A549 (cell line): ENCODE measurements at regions not wholly inside any gene's neighbourhood (a gene's known extent, or its start where the extent isn't known, plus 50 kb on each side); places are given as distances from the start of the nearest gene placed in this dataset.

Experiments used
- ATAC-seq, 2 experiments: fragments of 200-7000 bp in 1 of 2; fragments of >200 bp in 1 of 2; cut with Nextera tagmentation in 1 of 2; cut with Tn5 transposase in 1 of 2; 3 replicates each; pipeline versions ENCODE4 v1.8.0 to v1.9.1; 2018 to 2020; ENCODE audit warnings: mild to moderate bottlenecking in 1 of 2, moderate library complexity in 1 of 2
- CTCF ChIA-PET: fragments of 300-600 bp; sonication (Branson Sonifier 250); formaldehyde crosslinking; extraction: SDS; loops from one replicate; lab custom pipeline; 2021; ENCODE audit warnings: antibody characterized with exemption, inconsistent platforms; lab: Yijun Ruan, JAX
- POLR2A ChIA-PET: fragments of 350-600 bp; formaldehyde crosslinking; extraction: SDS; loops from one replicate; lab custom pipeline; 2021; ENCODE audit warnings: antibody characterized with exemption, inconsistent platforms; lab: Yijun Ruan, JAX
- DNase-seq, 2 experiments: peaks; one replicate each; pipeline versions ENCODE4 v3.0.0 to v3.0.0-alpha.2; 2011 to 2016; ENCODE audit warnings: low read depth in 1 of 2, low spot score in 1 of 2
- FAIRE-seq: peaks from 2 replicates; lab custom pipeline; 2011; peaks lifted over from hg19 to GRCh38; lab: Jason Lieb, UNC
- H3K27ac ChIP-seq, 2 experiments: fragments of >200 bp; sonication (Bioruptor Twin); formaldehyde crosslinking; 3 replicates each; pipeline ENCODE4 v1.5.1; 2016 to 2017
- H3K4me1 ChIP-seq: fragments of >200 bp; sonication (Bioruptor Twin); formaldehyde crosslinking; 3 replicates; pipeline ENCODE4 v1.6.1; 2016
- H3K4me2 ChIP-seq: fragments of >200 bp; sonication (Bioruptor Twin); formaldehyde crosslinking; 3 replicates; pipeline ENCODE4 v1.6.1; 2016
- H3K4me3 ChIP-seq: fragments of >200 bp; sonication (Bioruptor Twin); formaldehyde crosslinking; 3 replicates; pipeline ENCODE4 v1.5.1; 2016
- H3K9me3 ChIP-seq: fragments of >200 bp; sonication (Bioruptor Twin); formaldehyde crosslinking; 3 replicates; pipeline ENCODE4 v1.6.1; 2016
- CHD2 ChIP-seq: fragments of 150-350 bp; IDR thresholded peaks from 2 replicates; pipeline ENCODE4 v1.6.1; 2014; ENCODE audit warnings: low read length; ENCODE audit not compliant: partially characterized antibody
- EHF ChIP-seq: fragments of 250-450 bp; sonication (Bioruptor Pico); IDR thresholded peaks from 2 replicates; pipeline ENCODE4 v1.5.0; 2020; ENCODE audit warnings: mild to moderate bottlenecking
- EHMT2 ChIP-seq: fragments of 200-600 bp; sonication (generic); IDR thresholded peaks from 2 replicates; pipeline ENCODE4 v1.6.1; 2016; ENCODE audit warnings: antibody characterized with exemption, low read depth, mild to moderate bottlenecking, moderate library complexity
- ESRRA ChIP-seq: fragments of 150-350 bp; IDR thresholded peaks from 2 replicates; pipeline ENCODE4 v1.6.1; 2014; ENCODE audit warnings: mild to moderate bottlenecking, low read length, borderline replicate concordance
- FOSL2 ChIP-seq, 2 experiments: fragments of 450-650 bp in 1 of 2; fragments of >200 bp in 1 of 2; sonication (Bioruptor Twin) in 1 of 2; formaldehyde crosslinking; IDR thresholded peaks; 2 replicates each; pipeline versions ENCODE4 v1.5.0 to v1.6.1; 2016 to 2020; ENCODE audit warnings: mild to moderate bottlenecking in 1 of 2, moderate library complexity in 1 of 2
- HEYL ChIP-seq: fragments of 250-450 bp; sonication (Bioruptor Pico); IDR thresholded peaks from 2 replicates; pipeline ENCODE4 v1.8.0; 2021; ENCODE audit warnings: mild to moderate bottlenecking, moderate library complexity
- HOXA7 ChIP-seq: fragments of 250-450 bp; sonication (Bioruptor Pico); IDR thresholded peaks from 2 replicates; pipeline ENCODE4 v1.5.0; 2020; ENCODE audit warnings: mild to moderate bottlenecking, moderate library complexity
- HOXB13 ChIP-seq: fragments of 250-450 bp; sonication (Bioruptor Pico); IDR thresholded peaks from 2 replicates; pipeline ENCODE4 v1.5.0; 2020; ENCODE audit warnings: low read depth, mild to moderate bottlenecking, moderate library complexity
- JUN ChIP-seq, 2 experiments: fragments of >200 bp; sonication (Bioruptor Twin); formaldehyde crosslinking; IDR thresholded peaks; 2 replicates in 1 of 2; 3 replicates in 1 of 2; pipeline ENCODE4 v1.6.1; 2016 to 2017
- JUNB ChIP-seq: fragments of >200 bp; sonication (Bioruptor Twin); formaldehyde crosslinking; IDR thresholded peaks from 2 replicates; pipeline ENCODE4 v1.6.1; 2016
- KDM5A ChIP-seq: fragments of 200-600 bp; sonication (generic); IDR thresholded peaks from 2 replicates; pipeline ENCODE4 v1.6.1; 2016; ENCODE audit warnings: antibody characterized with exemption, mild to moderate bottlenecking
- MAFK ChIP-seq: fragments of 450-650 bp; IDR thresholded peaks from 2 replicates; pipeline ENCODE4 v1.6.1; 2014; ENCODE audit not compliant: partially characterized antibody
- NFE2L2 ChIP-seq: fragments of 150-350 bp; conservative IDR thresholded peaks from 2 replicates; pipeline ENCODE4 v1.6.1; 2014; ENCODE audit warnings: low read length
- NPAS2 ChIP-seq: fragments of 250-450 bp; sonication (Bioruptor Pico); IDR thresholded peaks from 2 replicates; pipeline ENCODE4 v1.8.0; 2022; ENCODE audit warnings: mild to moderate bottlenecking, moderate library complexity, borderline replicate concordance
- RARB ChIP-seq: fragments of 250-450 bp; sonication (Bioruptor Pico); IDR thresholded peaks from 2 replicates; pipeline ENCODE4 v1.8.0; 2021; ENCODE audit warnings: mild to moderate bottlenecking, moderate library complexity
- RCOR1 ChIP-seq: fragments of 150-350 bp; IDR thresholded peaks from 2 replicates; pipeline ENCODE4 v1.6.1; 2014; ENCODE audit warnings: antibody characterized with exemption, low read length, low read depth
- RFX5 ChIP-seq: fragments of 450-650 bp; IDR thresholded peaks from 2 replicates; pipeline ENCODE4 v1.7.1; 2014; ENCODE audit warnings: antibody characterized with exemption, mild to moderate bottlenecking, moderate library complexity
- RNF2 ChIP-seq: fragments of 200-600 bp; sonication (generic); IDR thresholded peaks from 2 replicates; pipeline ENCODE4 v1.6.1; 2016; ENCODE audit warnings: low read depth, mild to moderate bottlenecking, antibody characterized with exemption, moderate library complexity, borderline replicate concordance
- SMC3 ChIP-seq: fragments of >200 bp; sonication (Bioruptor Twin); formaldehyde crosslinking; IDR thresholded peaks from 3 replicates; pipeline ENCODE4 v1.6.1; 2018; ENCODE audit warnings: inconsistent platforms
- SREBF2 ChIP-seq: fragments of 450-650 bp; IDR thresholded peaks from 2 replicates; pipeline ENCODE4 v1.6.1; 2014; ENCODE audit warnings: mild to moderate bottlenecking, moderate library complexity
- TP53 ChIP-seq: fragments of 250-450 bp; sonication (Bioruptor Pico); IDR thresholded peaks from 2 replicates; pipeline ENCODE4 v1.5.0; 2021; ENCODE audit warnings: mild to moderate bottlenecking, moderate library complexity
- ZC3H11A ChIP-seq: fragments of 450-650 bp; IDR thresholded peaks from 2 replicates; pipeline ENCODE4 v1.6.1; 2014; ENCODE audit warnings: antibody characterized with exemption, mild to moderate bottlenecking
- ZFP36 ChIP-seq: fragments of 450-650 bp; IDR thresholded peaks from 2 replicates; pipeline ENCODE4 v1.6.1; 2014; ENCODE audit warnings: borderline replicate concordance; ENCODE audit not compliant: partially characterized antibody
- ZNF302 ChIP-seq: fragments of 250-450 bp; sonication (Bioruptor Pico); IDR thresholded peaks from 2 replicates; pipeline ENCODE4 v1.9.0; 2021; ENCODE audit warnings: inconsistent platforms, mild to moderate bottlenecking, moderate library complexity
- ZSCAN20 ChIP-seq: fragments of 250-450 bp; sonication (Bioruptor Pico); IDR thresholded peaks from 2 replicates; pipeline ENCODE4 v1.8.0; 2022; ENCODE audit warnings: mild to moderate bottlenecking, moderate library complexity
- WGBS: methylation state at CpG from one replicate; pipeline ENCODE4 v1.1.6; 2017; ENCODE audit errors: missing lambda C conversion rate; 5-methylcytosine and 5-hydroxymethylcytosine counted together
- TF ChIP-seq, protein P1 (sequence below): fragments of >200 bp; sonication (Bioruptor Twin); formaldehyde crosslinking; IDR thresholded peaks from 3 replicates; pipeline ENCODE4 v1.6.1; 2016
- TF ChIP-seq, protein P2 (sequence below): IDR thresholded peaks from 2 replicates; pipeline ENCODE4 v1.6.1; 2012; ENCODE audit warnings: low read depth, borderline replicate concordance
- TF ChIP-seq, protein P3 (sequence below): fragments of 250-450 bp; sonication (Bioruptor Pico); IDR thresholded peaks from 2 replicates; pipeline ENCODE4 v1.5.0; 2021; ENCODE audit warnings: mild to moderate bottlenecking, moderate library complexity, borderline replicate concordance
- TF ChIP-seq, protein P4 (sequence below): fragments of 200-600 bp; sonication (generic); IDR thresholded peaks from 2 replicates; pipeline ENCODE4 v1.6.1; 2016; ENCODE audit warnings: antibody characterized with exemption, mild to moderate bottlenecking, moderate library complexity

DNA sequence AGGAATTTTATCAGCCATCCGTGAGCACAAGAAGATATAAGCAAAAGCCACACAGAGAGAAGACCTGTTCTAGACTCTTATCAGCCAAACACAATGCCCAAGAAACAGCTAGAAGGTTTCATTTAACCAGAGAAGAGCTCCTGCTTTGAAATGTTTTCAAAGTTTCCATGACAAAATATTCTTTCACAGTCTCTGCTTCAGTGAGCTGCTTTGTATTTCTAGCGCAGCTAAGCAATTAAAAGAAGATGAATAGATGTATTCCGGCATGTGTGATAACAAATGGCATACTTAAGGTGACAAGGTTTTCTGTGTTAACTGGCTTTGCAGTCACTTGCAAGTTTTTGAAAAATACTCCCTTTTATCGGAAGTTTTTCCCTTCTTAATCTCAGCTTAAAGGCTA lies 78.9 kb upstream of the NXPH1 start:
- TF ChIP-seq, protein P1, sequence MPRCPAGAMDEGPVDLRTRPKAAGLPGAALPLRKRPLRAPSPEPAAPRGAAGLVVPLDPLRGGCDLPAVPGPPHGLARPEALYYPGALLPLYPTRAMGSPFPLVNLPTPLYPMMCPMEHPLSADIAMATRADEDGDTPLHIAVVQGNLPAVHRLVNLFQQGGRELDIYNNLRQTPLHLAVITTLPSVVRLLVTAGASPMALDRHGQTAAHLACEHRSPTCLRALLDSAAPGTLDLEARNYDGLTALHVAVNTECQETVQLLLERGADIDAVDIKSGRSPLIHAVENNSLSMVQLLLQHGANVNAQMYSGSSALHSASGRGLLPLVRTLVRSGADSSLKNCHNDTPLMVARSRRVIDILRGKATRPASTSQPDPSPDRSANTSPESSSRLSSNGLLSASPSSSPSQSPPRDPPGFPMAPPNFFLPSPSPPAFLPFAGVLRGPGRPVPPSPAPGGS = no peak
- TF ChIP-seq TP53 (CRISPR knock-in tag) (no peak), JUNB (no peak), EHMT2 (no peak), JUN (IDR thresholded peaks at IDR 0.05) (no peak)
- TF ChIP-seq, protein P2, sequence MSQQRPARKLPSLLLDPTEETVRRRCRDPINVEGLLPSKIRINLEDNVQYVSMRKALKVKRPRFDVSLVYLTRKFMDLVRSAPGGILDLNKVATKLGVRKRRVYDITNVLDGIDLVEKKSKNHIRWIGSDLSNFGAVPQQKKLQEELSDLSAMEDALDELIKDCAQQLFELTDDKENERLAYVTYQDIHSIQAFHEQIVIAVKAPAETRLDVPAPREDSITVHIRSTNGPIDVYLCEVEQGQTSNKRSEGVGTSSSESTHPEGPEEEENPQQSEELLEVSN = no peak
- Histone ChIP-seq H3K4me2 (no peak overlapping the region), H3K9me3 (no peaks in the 10 kb centered on the region), H3K4me1 (no peaks in the 10 kb centered on the region), H3K4me3 (no peak overlapping the region), H3K27ac (no peak overlapping the region)
- no peak for FAIRE-seq
- WGBS = 70% methylated on average over 4 of the region's 4 CpGs
- no peak for ATAC-seq
- ChIA-PET CTCF (no interaction called here), POLR2A (no interaction called here)
- DNase-seq = no peak

DNA sequence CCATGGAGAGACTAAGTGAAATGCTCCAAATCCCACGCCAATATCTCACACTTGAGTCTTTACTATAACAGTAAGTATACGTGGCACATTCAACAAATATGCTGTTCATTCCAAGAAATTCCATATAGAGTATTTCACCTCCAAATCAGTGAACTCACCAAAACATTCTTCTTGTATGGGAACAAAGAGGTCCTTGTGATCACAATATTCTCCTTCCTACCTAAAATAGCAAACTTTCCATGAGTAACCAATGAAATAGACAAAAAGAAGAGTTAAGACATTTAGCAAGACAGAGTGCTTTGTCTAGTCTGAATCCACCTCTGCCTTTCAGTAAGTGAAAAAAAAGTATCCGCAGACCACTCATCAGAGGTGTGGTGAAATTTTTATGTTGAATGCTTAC lies 77.3 kb upstream of the NXPH1 start:
- FAIRE-seq (no peak), ATAC-seq (no peak), DNase-seq (no peak)
- Histone ChIP-seq H3K4me2 (no peak overlapping the region), H3K4me1 (no peaks in the 10 kb centered on the region), H3K9me3 (no peaks in the 10 kb centered on the region), H3K27ac (no peak overlapping the region), H3K4me3 (no peak overlapping the region)
- 39% methylated on average over 3 of the region's 3 CpGs for WGBS
- POLR2A ChIA-PET = no interaction called here
- CTCF ChIA-PET = interaction anchor here (1.0 kb wide), 1 partner anchor 9 kb away, joined by 3 read pairs; no protein-coding TSS in a partner anchor
- no peak for TF ChIP-seq JUNB
- no peak for TF ChIP-seq SREBF2
- TF ChIP-seq ZNF302 (CRISPR knock-in tag) = no peak
- no peak for TF ChIP-seq NPAS2 (CRISPR knock-in tag)
- TF ChIP-seq ZC3H11A = no peak
- no peak for TF ChIP-seq EHF (CRISPR knock-in tag)
- no peak for TF ChIP-seq CHD2
- TF ChIP-seq ZSCAN20 (CRISPR knock-in tag) = no peak
- TF ChIP-seq HEYL (CRISPR knock-in tag) = no peak
- no peak for TF ChIP-seq RFX5
- no peak for TF ChIP-seq RCOR1
- no peak for TF ChIP-seq JUN (IDR thresholded peaks at IDR 0.05)
- TF ChIP-seq, protein P3, sequence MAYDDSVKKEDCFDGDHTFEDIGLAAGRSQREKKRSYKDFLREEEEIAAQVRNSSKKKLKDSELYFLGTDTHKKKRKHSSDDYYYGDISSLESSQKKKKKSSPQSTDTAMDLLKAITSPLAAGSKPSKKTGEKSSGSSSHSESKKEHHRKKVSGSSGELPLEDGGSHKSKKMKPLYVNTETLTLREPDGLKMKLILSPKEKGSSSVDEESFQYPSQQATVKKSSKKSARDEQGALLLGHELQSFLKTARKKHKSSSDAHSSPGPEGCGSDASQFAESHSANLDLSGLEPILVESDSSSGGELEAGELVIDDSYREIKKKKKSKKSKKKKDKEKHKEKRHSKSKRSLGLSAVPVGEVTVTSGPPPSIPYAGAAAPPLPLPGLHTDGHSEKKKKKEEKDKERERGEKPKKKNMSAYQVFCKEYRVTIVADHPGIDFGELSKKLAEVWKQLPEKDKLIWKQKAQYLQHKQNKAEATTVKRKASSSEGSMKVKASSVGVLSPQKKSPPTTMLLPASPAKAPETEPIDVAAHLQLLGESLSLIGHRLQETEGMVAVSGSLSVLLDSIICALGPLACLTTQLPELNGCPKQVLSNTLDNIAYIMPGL (CRISPR knock-in tag) = no peak
- no peak for TF ChIP-seq ZFP36
- TF ChIP-seq HOXB13 (CRISPR knock-in tag) = no peak
- TF ChIP-seq KDM5A = no peak
- TF ChIP-seq NFE2L2 = no peak
- no peak for TF ChIP-seq RNF2

DNA sequence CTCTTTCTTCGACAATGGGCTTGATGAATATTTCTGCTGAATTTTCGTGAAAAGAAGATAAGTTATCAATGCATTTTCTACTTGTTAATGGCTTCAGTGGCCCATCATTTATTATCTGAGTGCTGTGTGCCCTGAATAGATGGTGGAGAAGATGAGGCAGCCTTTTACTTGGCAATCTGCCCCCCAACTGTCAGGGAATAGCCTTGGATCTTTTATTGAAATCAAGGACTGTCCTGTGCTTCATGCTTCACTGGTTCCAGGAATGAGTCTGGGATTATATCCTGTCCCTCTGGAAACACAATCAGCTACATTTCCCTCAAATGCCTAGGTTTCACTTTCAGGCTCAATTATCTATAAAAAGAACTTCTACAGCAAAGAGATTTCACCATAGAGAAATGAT lies 75.9 kb upstream of the NXPH1 start:
- Histone ChIP-seq H3K4me3 (no peak overlapping the region), H3K4me1 (no peaks in the 10 kb centered on the region), H3K27ac (no peak overlapping the region), H3K9me3 (no peaks in the 10 kb centered on the region), H3K4me2 (no peak overlapping the region)
- POLR2A ChIA-PET = no interaction called here
- ATAC-seq (no peak), FAIRE-seq (no peak), DNase-seq (no peak)
- 5% methylated on average over 2 of the region's 2 CpGs for WGBS
- CTCF ChIA-PET = no interaction called here
- TF ChIP-seq ESRRA = no peak
- no peak for TF ChIP-seq HOXA7 (CRISPR knock-in tag)
- no peak for TF ChIP-seq RARB (CRISPR knock-in tag)
- TF ChIP-seq FOSL2 (IDR thresholded peaks at IDR 0.05) = no peak
- TF ChIP-seq FOSL2 (CRISPR knock-in tag; IDR thresholded peaks at IDR 0.05) = no peak
- TF ChIP-seq MAFK = no peak
- TF ChIP-seq, protein P4, sequence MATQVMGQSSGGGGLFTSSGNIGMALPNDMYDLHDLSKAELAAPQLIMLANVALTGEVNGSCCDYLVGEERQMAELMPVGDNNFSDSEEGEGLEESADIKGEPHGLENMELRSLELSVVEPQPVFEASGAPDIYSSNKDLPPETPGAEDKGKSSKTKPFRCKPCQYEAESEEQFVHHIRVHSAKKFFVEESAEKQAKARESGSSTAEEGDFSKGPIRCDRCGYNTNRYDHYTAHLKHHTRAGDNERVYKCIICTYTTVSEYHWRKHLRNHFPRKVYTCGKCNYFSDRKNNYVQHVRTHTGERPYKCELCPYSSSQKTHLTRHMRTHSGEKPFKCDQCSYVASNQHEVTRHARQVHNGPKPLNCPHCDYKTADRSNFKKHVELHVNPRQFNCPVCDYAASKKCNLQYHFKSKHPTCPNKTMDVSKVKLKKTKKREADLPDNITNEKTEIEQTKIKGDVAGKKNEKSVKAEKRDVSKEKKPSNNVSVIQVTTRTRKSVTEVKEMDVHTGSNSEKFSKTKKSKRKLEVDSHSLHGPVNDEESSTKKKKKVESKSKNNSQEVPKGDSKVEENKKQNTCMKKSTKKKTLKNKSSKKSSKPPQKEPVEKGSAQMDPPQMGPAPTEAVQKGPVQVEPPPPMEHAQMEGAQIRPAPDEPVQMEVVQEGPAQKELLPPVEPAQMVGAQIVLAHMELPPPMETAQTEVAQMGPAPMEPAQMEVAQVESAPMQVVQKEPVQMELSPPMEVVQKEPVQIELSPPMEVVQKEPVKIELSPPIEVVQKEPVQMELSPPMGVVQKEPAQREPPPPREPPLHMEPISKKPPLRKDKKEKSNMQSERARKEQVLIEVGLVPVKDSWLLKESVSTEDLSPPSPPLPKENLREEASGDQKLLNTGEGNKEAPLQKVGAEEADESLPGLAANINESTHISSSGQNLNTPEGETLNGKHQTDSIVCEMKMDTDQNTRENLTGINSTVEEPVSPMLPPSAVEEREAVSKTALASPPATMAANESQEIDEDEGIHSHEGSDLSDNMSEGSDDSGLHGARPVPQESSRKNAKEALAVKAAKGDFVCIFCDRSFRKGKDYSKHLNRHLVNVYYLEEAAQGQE = no peak
- TF ChIP-seq SMC3 = no peak
- TF ChIP-seq, protein P2 = no peak
